ENCODE measurements at regions not wholly inside any gene's neighbourhood (a gene's known extent, or its start where the extent isn't known, plus 50 kb on each side); places are given as distances from the start of the nearest gene placed in this dataset.

GRCh38 chr5:125138266-125138665 is 391.8 kb upstream of the ZNF608 start:
- no peak for DNase-seq (ENCODE audit: low read depth)

DNA sequence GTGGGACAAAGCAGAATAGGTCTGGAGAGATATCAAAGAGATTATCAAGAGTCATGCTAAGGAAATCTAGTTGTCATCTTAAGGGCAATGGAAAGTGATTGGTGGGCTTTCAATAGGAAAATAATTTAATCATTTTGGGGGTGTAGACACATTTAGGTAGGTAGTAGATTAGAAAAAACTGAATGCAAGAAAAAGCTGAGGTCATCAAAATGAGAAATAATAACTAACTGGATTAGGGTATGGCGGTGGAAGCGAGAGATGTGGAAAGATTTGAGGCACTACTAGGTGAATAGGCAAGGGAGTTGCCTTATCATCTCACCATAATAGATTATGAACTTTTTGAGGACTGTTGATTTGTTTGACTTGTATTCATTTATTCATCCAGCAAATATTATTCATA is 393.2 kb upstream of the ZNF608 start:
- DNase-seq (ENCODE audit: low read depth), result no peak

DNA sequence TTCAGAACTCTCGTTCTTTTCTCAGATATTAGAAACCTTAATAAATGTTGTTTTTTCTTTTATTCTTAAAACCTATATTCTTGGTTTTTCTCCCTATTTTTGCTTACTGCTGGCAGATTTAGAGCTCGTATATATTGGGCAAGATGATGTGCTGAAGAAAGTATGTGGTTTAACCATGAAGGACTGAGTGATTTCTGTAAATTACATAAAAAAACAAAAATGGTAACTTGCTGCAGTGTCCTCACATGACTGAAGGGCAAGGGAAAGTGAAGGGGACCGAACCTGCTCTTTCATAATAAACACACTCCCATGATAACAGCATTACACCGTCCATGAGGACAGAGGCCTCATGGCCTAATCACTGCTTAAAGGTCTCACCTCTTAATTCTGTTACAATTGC is 393.8 kb upstream of the ZNF608 start:
- no peak for DNase-seq (ENCODE audit: low read depth)

DNA sequence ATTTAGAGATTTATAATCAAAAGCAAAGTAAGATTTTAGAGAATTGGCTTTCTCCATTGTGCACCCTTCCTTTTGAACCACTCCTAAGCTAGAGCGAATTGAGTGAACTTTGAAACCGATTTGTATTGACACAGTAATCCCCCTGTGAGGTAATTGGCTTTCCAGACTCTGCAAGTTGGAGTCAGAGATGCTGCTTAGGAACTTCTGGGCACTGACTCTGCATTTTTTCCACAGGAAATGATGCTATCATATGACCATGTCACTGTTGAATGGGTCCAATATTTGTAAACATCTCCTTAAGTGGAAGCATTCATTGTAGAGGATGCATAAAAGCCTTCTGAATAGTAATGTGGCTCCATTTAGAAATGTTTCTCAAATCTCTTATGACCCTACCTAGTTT is 394.4 kb upstream of the ZNF608 start:
- DNase-seq (ENCODE audit: low read depth), result no peak

- no peak for DNase-seq (ENCODE audit: low read depth)
Measured at GRCh38 chr5:125142458-125142857, 396.0 kb upstream of the ZNF608 start.

DNA sequence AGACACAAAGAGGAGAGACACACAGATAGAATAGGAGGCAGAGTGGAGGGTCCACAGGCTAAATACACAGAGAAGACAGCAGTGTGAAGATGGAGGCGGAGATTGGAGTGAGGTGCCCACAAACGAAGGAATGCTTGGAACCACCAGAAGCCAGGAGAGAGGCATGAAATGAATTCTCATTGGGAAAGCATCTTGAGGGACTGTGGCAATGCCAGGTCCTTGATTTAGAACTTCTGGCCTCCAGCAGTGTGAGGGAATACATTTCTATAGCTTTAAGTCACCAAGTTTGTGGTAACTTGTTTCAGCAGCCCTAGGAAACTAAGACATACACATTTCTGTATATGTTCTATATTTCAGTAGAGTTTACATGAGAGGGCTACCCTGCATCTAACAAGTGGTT is 396.6 kb upstream of the ZNF608 start:
- no peak for DNase-seq (ENCODE audit: low read depth)

DNA sequence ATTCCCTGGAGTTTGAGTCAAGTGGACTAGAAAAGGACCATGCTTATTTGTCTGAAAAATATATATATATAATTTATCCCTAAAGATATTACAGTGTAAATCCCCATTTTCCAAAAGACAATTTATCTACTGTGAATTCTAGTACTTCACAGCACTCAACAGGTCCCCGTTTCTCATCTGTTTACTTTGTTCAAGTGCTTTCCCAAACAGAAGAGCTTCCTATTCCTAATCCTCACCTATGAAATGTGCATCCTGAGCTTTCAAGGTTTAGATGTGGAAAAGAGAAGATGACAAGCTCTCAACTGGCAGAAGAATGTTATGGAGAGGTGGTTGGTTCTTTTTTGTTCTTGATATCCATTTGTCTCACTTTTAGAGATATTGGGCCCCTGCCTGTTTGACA is 401.6 kb upstream of the ZNF608 start:
- DNase-seq (ENCODE audit: low read depth), result no peak

DNA sequence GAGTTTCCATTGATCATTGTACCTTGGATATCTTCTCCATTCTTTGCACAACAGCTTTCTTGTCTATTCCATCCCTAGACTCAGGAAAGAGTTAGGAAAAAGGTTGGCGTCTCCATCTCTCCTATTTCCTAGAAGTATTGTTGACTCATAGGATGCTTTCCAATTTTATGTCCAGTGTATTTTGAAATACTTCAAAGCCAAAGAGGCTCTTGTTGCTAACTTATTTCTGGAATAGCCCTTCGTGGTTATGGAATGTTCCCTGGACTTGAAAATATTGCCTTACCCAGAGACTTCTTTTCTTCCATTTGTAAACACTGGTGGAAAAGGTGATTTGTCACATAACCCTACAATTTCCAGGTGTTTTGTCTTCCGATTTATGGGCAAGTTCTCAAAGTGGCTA is 402.3 kb upstream of the ZNF608 start:
- no peak for DNase-seq (ENCODE audit: low read depth)

- DNase-seq (ENCODE audit: low read depth), result no peak
Measured at GRCh38 chr5:125149110-125149509, 402.7 kb upstream of the ZNF608 start.

- DNase-seq (ENCODE audit: low read depth), result no peak
Measured at GRCh38 chr5:125149527-125149926, 403.1 kb upstream of the ZNF608 start.

DNA sequence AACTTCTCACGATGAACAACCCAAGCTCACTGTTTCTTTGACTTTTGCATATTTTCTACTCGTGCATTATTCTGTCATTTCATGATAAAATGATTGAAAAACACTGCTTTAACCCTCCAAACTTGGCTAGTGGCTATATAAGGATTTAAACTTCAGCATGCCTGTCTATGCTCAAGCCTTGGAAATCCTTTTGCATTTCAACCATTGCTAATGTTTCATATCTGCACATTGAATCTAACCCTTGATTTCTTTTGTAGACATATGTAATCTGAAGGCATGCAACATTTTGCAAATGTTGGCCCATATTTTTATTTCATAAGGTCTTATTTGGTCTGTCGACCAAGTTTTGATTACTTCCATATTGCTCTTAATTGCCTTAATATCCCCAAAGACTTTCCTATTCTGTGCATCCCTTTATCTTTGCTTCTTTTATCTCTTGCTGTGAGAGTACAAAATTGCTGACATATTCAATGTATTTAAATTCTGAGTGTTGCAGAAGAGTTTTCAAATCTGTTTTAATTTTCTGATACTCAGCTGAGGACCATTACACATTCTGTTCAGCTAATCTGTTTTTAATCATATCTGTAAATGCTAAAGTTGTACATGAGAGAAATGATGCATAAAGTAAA is 403.7 kb upstream of the ZNF608 start:
- no peak for DNase-seq (ENCODE audit: low read depth)

- DNase-seq (ENCODE audit: low read depth), result no peak
Measured at GRCh38 chr5:125151150-125151900, 404.9 kb upstream of the ZNF608 start.

DNA sequence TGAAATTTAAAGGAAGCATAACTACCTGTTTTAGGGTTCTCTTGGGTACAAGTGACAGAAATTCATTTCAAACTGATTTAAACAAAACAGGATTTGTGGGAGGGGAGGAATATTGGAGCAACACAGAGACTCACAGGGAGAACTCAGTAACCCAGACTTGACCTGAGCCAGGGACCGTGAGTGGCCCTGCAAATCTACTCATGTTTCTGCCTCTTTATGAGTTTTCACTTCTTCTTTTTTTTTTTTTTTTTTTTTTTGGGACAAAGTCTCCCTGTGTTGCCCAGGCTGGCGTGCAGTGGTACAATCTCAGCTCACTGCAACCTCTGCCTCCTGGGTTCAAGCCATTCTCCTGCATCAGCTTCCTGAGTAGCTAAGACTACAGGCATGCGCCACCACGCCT is 405.6 kb upstream of the ZNF608 start:
- DNase-seq (ENCODE audit: low read depth), result no peak

- no peak for DNase-seq (ENCODE audit: low read depth)
Measured at GRCh38 chr5:125152461-125153189, 406.2 kb upstream of the ZNF608 start.

GRCh38 chr5:125153231-125153630 is 406.8 kb upstream of the ZNF608 start:
- DNase-seq (ENCODE audit: low read depth), result no peak

DNA sequence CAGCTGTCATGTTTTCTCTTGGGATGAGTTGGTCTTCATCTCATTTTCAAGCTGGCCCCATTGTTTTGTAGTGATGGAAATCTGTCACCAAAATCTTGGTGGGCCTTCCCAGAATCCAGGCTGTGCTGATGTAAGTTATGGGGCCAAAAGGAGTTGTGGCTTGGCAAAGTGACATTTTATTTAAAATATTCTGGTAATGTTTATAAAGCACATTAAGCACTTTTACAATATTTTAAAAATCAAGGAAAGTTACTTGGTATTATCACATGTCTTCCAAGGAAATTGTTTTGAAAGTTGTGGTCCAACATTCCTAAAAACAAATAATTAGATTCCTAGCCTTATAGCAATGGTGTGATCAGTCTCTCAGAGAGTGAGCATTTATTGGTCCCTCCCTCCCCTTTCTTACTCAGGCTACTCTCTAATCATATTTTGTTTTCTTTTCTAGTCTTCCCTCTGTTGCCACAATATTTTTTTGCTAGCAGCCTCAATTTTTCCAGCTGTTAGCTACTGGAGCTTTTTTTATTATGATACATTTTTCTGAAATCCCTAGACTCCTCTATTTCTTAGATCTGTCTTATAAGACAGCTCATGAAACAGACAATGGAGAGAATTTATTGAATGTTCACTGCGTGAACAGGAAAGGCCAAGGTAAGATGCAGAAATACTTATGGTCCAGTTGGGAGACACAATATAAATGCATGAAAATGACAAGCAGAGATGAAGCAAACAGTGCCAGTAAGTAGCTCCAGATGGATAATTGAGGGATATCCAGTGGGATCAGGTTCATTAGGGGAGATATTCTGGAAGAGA is 408.1 kb upstream of the ZNF608 start:
- DNase-seq (ENCODE audit: low read depth), result no peak

DNA sequence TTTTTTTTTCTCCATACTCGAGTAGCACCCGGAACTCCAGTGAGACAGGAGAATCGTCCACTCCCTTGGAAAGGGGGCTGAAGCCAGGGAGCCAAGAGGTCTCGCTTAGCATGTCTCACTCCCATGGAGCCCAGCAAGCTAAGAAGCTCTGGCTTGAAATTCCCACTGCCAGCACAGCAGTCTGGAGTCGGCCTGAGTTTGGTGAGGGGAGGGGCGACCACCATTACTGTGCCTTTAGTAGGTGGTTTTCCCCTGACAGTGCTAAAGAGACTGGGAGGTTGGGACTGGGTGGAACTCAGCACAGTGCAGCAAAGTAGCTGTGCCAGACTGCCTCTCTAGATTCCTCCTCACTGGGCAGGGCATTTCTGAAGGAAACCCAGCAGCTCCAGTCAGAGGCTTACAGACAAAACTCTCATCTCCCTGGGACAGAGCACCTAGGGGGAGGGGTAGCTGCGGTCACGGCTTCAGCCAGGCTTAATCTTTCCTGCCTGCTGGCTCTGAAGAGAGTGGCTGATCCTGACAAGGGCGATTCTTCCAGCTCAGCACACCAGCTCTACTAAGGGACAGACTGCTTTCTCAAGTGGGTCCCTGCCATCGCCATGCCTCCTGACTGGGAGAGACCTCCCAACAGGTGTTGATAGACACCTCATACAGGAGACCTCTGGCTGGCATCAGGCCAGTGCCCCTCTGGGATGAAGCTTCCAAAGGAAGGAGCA is 414.5 kb upstream of the ZNF608 start:
- no peak for DNase-seq (ENCODE audit: low read depth)

GRCh38 chr5:125162714-125163113 is 416.3 kb upstream of the ZNF608 start:
- DNase-seq (ENCODE audit: low read depth), result no peak

DNA sequence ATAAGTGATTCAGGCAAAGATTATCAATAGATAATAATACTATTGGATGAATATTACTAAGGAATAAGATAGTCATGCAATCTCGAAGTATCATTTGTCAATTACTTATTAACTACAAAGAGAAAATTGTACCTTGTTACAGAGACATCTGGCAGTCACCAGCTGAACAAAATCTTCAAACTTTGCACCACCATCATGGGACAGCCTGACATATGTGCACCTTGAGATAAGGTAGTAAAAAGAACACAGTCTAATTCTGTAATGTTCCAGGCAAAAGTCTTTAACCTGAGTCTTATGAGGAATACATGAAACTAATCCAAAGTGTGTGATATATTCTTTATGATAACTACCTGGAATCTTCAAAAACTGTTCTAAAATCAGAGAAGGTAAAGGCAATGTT is 423.0 kb upstream of the ZNF608 start:
- no peak for DNase-seq (ENCODE audit: low read depth)

- no peak for DNase-seq (ENCODE audit: low read depth)
Measured at GRCh38 chr5:125171641-125172040, 425.2 kb upstream of the ZNF608 start.

DNA sequence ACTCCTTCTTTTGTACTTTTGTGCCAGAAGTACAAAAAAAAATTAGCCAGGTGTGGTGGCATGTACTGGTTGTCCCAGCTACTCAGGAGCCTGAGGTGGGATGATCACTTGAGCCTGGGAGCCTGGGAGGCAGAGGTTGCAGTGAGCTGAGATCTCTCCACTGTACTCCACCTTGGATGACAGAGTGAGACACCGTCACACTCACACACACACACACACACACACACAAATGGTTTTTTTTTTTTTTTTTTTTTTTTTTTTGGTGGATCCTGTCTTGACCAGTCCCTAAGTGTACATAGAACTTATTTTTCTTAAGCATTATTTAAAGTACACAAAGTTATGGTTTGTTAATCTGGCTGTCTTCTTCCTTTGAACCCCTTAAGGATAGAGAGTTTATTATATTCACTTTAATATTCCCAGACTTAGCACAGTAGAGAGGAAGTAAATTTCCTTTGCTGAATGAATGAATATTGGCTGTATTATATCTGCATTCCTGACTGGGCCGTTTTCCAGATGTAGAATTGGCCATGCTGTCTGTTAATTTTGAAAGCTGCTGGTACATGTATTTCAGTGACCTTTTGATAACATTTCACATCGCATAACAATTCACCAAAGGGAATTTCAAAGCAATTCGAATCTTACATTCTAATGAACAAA is 429.0 kb upstream of the ZNF608 start:
- DNase-seq (ENCODE audit: low read depth), result no peak

Data from activated T-helper 9 cell treated with anti-CD3 and anti-CD28 coated beads, Interleukin-2, amount 50 U/mL, for 16 hours (primary cell).